ENCODE measurements at regions not wholly inside any gene's neighbourhood (a gene's known extent, or its start where the extent isn't known, plus 50 kb on each side); places are given as distances from the start of the nearest gene placed in this dataset.

DNA sequence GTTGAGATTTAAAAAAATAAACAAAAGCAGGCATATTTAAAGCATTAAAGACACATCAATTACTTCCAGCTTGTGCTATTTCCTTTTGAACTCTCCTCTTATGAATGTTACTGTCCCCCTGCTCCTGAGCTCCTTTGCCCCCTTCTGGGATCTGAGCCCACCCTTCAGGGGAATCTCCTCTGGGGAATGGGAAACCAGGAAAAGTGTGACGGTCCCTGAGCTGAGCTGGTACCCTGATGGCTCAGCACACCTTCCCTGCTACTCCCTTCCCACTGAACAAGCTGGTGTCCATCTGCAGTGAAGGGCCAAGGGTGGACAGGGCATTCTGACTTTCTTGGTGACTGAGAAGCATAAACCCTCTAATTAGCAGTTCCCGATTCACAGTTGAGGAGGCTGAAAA, 356.3 kb downstream of the PTEN start:
- H3K36me3 ChIP-seq (ENCODE audit: control insufficient read depth, insufficient read depth, low read length), result no peaks in the 10 kb centered on the region
- Mint-ChIP-seq H3K9me3 (ENCODE audit: unreplicated experiment) (no peaks in the 10 kb centered on the region), H3K4me3 (ENCODE audit: unreplicated experiment) (no peak overlapping the region), H3K27me3 (ENCODE audit: insufficient read depth, unreplicated experiment) (no peaks in the 10 kb centered on the region), H3K36me3 (ENCODE audit: insufficient read depth, unreplicated experiment) (no peaks in the 10 kb centered on the region), H3K27ac (ENCODE audit: unreplicated experiment) (no peak overlapping the region), H3K4me1 (ENCODE audit: low read depth, unreplicated experiment) (no peaks in the 10 kb centered on the region)
- no peak overlapping the region for H3K4me3 ChIP-seq (ENCODE audit: low read depth, low read length)
- CTCF ChIA-PET, result no interaction called here
- H3K4me1 ChIP-seq, result no peaks in the 10 kb centered on the region
- no TSS peak for BruUV-seq (replicated peaks)
- POLR2A ChIA-PET, result no interaction called here
- TF ChIP-seq, protein P1, sequence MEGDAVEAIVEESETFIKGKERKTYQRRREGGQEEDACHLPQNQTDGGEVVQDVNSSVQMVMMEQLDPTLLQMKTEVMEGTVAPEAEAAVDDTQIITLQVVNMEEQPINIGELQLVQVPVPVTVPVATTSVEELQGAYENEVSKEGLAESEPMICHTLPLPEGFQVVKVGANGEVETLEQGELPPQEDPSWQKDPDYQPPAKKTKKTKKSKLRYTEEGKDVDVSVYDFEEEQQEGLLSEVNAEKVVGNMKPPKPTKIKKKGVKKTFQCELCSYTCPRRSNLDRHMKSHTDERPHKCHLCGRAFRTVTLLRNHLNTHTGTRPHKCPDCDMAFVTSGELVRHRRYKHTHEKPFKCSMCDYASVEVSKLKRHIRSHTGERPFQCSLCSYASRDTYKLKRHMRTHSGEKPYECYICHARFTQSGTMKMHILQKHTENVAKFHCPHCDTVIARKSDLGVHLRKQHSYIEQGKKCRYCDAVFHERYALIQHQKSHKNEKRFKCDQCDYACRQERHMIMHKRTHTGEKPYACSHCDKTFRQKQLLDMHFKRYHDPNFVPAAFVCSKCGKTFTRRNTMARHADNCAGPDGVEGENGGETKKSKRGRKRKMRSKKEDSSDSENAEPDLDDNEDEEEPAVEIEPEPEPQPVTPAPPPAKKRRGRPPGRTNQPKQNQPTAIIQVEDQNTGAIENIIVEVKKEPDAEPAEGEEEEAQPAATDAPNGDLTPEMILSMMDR (IDR thresholded peaks at IDR 0.05; ENCODE audit: insufficient read depth in 1 of 2, low read depth in 1 of 2, low read length in 1 of 2, severe bottlenecking in 1 of 2, unreplicated experiment in 1 of 2), result no peak
- intact Hi-C loops (cut with micrococcal nuclease; ENCODE audit: unreplicated experiment), result loop anchor here (10.0 kb wide), 1 partner anchor 335 kb away; no protein-coding TSS in a partner anchor
- no peaks in the 10 kb centered on the region for H3K9me3 ChIP-seq
- no peaks in the 10 kb centered on the region for H3K27me3 ChIP-seq (replicated peaks; ENCODE audit: control insufficient read depth, insufficient read depth, low read length)
- no peak for DNase-seq

DNA sequence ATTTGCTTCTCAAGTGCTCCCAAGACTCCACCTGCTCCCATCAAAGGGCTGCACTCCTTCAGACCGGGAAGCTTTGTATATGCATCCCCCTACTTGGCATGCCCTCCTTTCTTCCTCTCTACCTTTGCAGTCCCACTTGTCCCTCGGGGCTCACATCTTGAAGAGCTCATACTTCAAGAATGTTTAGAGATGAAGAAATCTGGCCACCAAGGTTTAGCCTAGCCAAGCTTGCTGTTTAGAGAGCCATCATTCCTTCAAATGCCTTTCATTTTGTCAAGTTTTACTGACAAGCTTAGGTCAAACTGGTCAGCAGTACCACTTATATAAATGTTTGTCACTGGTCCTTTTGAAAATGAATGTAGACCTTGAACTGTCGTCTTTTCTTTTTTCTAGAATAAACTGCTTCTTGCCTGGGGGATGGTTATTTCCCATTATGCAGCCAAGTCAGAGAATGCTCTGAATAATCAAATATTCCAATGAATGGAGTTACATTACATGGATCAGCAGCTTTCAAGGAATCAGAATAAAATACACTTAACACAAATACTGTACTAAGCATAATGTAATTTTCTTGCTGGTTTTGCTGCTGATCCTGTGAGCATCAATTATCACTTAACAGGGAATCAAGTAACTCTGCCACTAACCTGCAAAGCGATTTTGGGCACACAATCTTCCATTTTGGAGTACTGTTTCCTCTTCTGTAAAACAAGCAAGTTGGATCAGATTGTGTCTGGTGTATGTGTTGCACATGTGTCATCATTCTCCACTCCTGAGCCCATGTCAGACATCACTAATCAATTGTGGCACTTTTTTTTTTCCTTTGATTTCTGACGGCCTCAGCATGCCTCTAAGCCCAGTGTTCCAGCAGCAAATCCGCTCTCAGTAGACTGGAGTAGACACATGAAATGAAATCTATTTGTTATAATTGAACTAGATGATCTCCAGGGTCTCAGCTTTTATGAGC, 357.9 kb downstream of the PTEN start:
- no TSS peak for BruUV-seq (replicated peaks)
- ChIA-PET POLR2A (no interaction called here), CTCF (no interaction called here)
- no peaks in the 10 kb centered on the region for H3K36me3 Mint-ChIP-seq (ENCODE audit: insufficient read depth, unreplicated experiment)
- TF ChIP-seq, protein P1 (IDR thresholded peaks at IDR 0.05; ENCODE audit: insufficient read depth in 1 of 2, low read depth in 1 of 2, low read length in 1 of 2, severe bottlenecking in 1 of 2, unreplicated experiment in 1 of 2), result no peak
- no peak overlapping the region for H3K4me3 Mint-ChIP-seq (ENCODE audit: unreplicated experiment)
- H3K9me3 ChIP-seq, result no peaks in the 10 kb centered on the region
- H3K27ac Mint-ChIP-seq (ENCODE audit: unreplicated experiment), result no peak overlapping the region
- no peaks in the 10 kb centered on the region for H3K4me1 Mint-ChIP-seq (ENCODE audit: low read depth, unreplicated experiment)
- H3K27me3 ChIP-seq (replicated peaks; ENCODE audit: control insufficient read depth, insufficient read depth, low read length), result no peaks in the 10 kb centered on the region
- peaks cover 13% of the 10 kb centered on the region for H3K4me1 ChIP-seq
- H3K9me3 Mint-ChIP-seq (ENCODE audit: unreplicated experiment), result no peaks in the 10 kb centered on the region
- no peak overlapping the region for H3K4me3 ChIP-seq (ENCODE audit: low read depth, low read length)
- no peaks in the 10 kb centered on the region for H3K36me3 ChIP-seq (ENCODE audit: control insufficient read depth, insufficient read depth, low read length)
- no peak for DNase-seq
- H3K27me3 Mint-ChIP-seq (ENCODE audit: insufficient read depth, unreplicated experiment), result no peaks in the 10 kb centered on the region
- intact Hi-C loops (cut with micrococcal nuclease; ENCODE audit: unreplicated experiment), result loop anchor here (10.0 kb wide), 1 partner anchor 334 kb away; no protein-coding TSS in a partner anchor

DNA sequence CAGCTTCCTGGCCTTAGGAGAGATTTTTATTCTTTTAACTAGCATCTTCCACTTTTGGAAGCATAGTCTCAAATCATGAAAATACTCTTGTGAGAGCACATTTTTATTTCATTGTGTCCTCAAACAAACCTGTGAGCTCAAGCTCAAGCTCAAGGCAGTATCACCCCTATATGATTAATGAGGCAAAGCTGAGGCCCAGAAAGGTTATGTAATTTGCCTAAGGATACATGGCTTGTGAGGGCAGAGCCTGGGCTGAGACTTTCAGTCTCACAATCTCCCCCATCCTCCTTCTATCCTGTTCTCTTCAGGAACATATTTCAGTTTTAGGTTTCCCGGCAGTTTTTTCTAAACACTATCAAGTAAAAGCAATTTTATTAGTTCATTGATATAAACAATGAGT, 359.5 kb downstream of the PTEN start:
- Histone ChIP-seq H3K36me3 (ENCODE audit: control insufficient read depth, insufficient read depth, low read length) (no peaks in the 10 kb centered on the region), H3K4me3 (ENCODE audit: low read depth, low read length) (no peak overlapping the region), H3K9me3 (no peaks in the 10 kb centered on the region), H3K4me1 (peaks cover 21% of the 10 kb centered on the region), H3K27me3 (replicated peaks; ENCODE audit: control insufficient read depth, insufficient read depth, low read length) (no peaks in the 10 kb centered on the region)
- ChIA-PET POLR2A (no interaction called here), CTCF (no interaction called here)
- no peaks in the 10 kb centered on the region for H3K9me3 Mint-ChIP-seq (ENCODE audit: unreplicated experiment)
- no peaks in the 10 kb centered on the region for H3K36me3 Mint-ChIP-seq (ENCODE audit: insufficient read depth, unreplicated experiment)
- H3K4me3 Mint-ChIP-seq (ENCODE audit: unreplicated experiment), result no peak overlapping the region
- H3K27me3 Mint-ChIP-seq (ENCODE audit: insufficient read depth, unreplicated experiment), result no peaks in the 10 kb centered on the region
- TF ChIP-seq, protein P1 (IDR thresholded peaks at IDR 0.05; ENCODE audit: insufficient read depth in 1 of 2, low read depth in 1 of 2, low read length in 1 of 2, severe bottlenecking in 1 of 2, unreplicated experiment in 1 of 2), result no peak
- H3K27ac Mint-ChIP-seq (ENCODE audit: unreplicated experiment), result no peak overlapping the region
- H3K4me1 Mint-ChIP-seq (ENCODE audit: low read depth, unreplicated experiment), result peaks cover 9% of the 10 kb centered on the region
- BruUV-seq (replicated peaks), result no TSS peak
- DNase-seq, result no peak
- intact Hi-C loops (cut with micrococcal nuclease; ENCODE audit: unreplicated experiment), result loop anchor here (10.0 kb wide), 1 partner anchor 332 kb away; no protein-coding TSS in a partner anchor
